DND-41 (cell line): ENCODE measurements at regions not wholly inside any gene's neighbourhood (a gene's known extent, or its start where the extent isn't known, plus 50 kb on each side); places are given as distances from the start of the nearest gene placed in this dataset.

ENCODE experiments used
- ATAC-seq: fragments of 200-7000 bp; cut with Tn5 transposase; 3 replicates; pipeline ENCODE4 v1.9.1; 2021; ENCODE audit warnings: low read depth; ENCODE audit not compliant: insufficient read depth
- DNase-seq: peaks from one replicate; pipeline ENCODE4 v3.0.0-alpha.2; 2020
- H2AFZ ChIP-seq: 2 replicates; pipeline ENCODE4 v1.6.0; 2012; ENCODE audit warnings: low read depth, low read length
- H3K27ac ChIP-seq: 2 replicates; pipeline ENCODE4 v1.5.1; 2012; ENCODE audit warnings: low read length, inconsistent platforms
- H3K27me3 ChIP-seq: fragments of 200-600 bp; sonication (generic); 2 replicates; pipeline ENCODE4 v1.6.0; 2012; ENCODE audit warnings: low read length, mild to moderate bottlenecking, inconsistent platforms; ENCODE audit not compliant: insufficient read depth, poor library complexity
- H3K36me3 ChIP-seq: 2 replicates; pipeline ENCODE4 v1.5.1; 2012; ENCODE audit warnings: low read length, inconsistent platforms; ENCODE audit not compliant: insufficient read depth
- H3K4me1 ChIP-seq: 2 replicates; pipeline ENCODE4 v1.5.1; 2012; ENCODE audit warnings: mild to moderate bottlenecking, low read length; ENCODE audit not compliant: insufficient read depth
- H3K4me2 ChIP-seq: 2 replicates; pipeline ENCODE4 v1.6.0; 2012; ENCODE audit warnings: mild to moderate bottlenecking, moderate library complexity, low read length, inconsistent platforms; ENCODE audit not compliant: insufficient read depth
- H3K4me3 ChIP-seq, 2 experiments: fragments of 200-600 bp in 1 of 2; shearing (Covaris generic) in 1 of 2; 2 replicates each; pipeline ENCODE4 v1.5.1; 2012 to 2016; ENCODE audit warnings: inconsistent platforms in 2 of 2, low read length in 2 of 2, mild to moderate bottlenecking in 2 of 2, low read depth in 1 of 2, moderate library complexity in 1 of 2
- H3K79me2 ChIP-seq: 2 replicates; pipeline ENCODE4 v1.6.0; 2012; ENCODE audit warnings: low read length, inconsistent platforms; ENCODE audit not compliant: insufficient read depth
- H3K9ac ChIP-seq: 2 replicates; pipeline ENCODE4 v1.6.0; 2012; ENCODE audit warnings: low read depth, mild to moderate bottlenecking, inconsistent platforms, low read length, moderate library complexity
- H3K9me3 ChIP-seq: 2 replicates; pipeline ENCODE4 v1.5.1; 2012; ENCODE audit warnings: low read length, moderate library complexity, mild to moderate bottlenecking, inconsistent platforms; ENCODE audit not compliant: insufficient read depth, severe bottlenecking
- H4K20me1 ChIP-seq: 2 replicates; pipeline ENCODE4 v1.6.0; 2012; ENCODE audit warnings: low read length; ENCODE audit not compliant: insufficient read depth
- EZH2 ChIP-seq: IDR thresholded peaks from 3 replicates; pipeline ENCODE4 v1.6.1; 2012; ENCODE audit warnings: borderline replicate concordance, low read depth, mild to moderate bottlenecking, moderate library complexity, low read length, inconsistent platforms; ENCODE audit not compliant: severe bottlenecking
- TF ChIP-seq, protein P1 (sequence below): IDR thresholded peaks from 2 replicates; pipeline ENCODE4 v1.5.1; 2012; ENCODE audit warnings: borderline replicate concordance, low read length, moderate library complexity, mild to moderate bottlenecking; ENCODE audit not compliant: poor library complexity, severe bottlenecking; ENCODE audit errors: extremely low read depth

DNA sequence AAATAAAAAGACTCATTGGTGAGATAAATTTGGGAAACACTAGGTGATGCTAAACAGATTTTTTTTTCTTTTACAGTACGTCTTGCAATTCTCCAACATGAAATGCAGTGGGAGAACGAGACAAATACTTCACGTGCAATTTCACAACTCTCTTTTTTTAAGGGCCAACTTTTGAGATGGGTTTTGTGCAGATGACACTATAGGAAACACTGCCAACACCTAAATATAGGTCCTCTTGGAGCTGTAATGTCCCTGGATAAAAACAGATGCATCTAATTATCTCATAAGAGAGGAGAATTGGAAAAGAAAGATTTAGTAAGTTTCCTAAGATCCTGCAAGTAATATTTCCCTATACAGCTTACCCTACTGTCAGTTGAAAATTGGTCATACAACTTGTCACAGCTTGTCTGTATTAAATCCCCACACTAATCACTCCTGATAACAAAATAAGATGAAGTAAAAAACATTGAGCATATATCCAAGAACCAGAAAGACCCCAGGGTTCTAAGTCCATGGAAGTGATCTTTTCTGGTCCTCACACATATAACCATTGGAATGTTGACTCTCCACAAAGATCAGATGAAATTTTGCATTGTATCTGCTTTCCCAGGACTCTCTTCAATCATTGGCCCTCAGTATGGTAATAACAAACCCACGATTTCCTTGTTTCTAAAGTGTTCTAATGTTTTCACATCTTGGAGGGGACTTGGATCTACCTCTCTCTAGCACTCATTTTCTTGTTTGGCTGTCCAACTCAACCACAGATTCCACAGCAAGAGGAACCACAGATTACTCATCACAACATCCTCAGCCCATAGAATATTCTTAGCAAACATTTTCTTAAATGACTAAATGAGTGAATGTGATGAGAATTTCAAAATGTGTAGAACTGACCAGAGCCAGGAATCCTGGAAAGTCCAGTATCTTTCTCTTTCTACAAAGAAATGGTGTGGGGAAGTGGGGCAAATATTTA lies 769.4 kb upstream of the USP15 start:
- Histone ChIP-seq H3K9ac (no peak overlapping the region), H3K27me3 (no peaks in the 10 kb centered on the region), H4K20me1 (no peaks in the 10 kb centered on the region), H3K4me1 (no peaks in the 10 kb centered on the region), H3K4me3 (no peak overlapping the region), H2AFZ (no peak overlapping the region), H3K9me3 (no peaks in the 10 kb centered on the region), H3K4me2 (no peak overlapping the region), H3K79me2 (no peaks in the 10 kb centered on the region), H3K36me3 (no peaks in the 10 kb centered on the region), H3K27ac (no peak overlapping the region)
- DNase-seq (no peak), ATAC-seq (no peak)
- TF ChIP-seq, protein P1, sequence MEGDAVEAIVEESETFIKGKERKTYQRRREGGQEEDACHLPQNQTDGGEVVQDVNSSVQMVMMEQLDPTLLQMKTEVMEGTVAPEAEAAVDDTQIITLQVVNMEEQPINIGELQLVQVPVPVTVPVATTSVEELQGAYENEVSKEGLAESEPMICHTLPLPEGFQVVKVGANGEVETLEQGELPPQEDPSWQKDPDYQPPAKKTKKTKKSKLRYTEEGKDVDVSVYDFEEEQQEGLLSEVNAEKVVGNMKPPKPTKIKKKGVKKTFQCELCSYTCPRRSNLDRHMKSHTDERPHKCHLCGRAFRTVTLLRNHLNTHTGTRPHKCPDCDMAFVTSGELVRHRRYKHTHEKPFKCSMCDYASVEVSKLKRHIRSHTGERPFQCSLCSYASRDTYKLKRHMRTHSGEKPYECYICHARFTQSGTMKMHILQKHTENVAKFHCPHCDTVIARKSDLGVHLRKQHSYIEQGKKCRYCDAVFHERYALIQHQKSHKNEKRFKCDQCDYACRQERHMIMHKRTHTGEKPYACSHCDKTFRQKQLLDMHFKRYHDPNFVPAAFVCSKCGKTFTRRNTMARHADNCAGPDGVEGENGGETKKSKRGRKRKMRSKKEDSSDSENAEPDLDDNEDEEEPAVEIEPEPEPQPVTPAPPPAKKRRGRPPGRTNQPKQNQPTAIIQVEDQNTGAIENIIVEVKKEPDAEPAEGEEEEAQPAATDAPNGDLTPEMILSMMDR: no peak
- no peak for TF ChIP-seq EZH2

DNA sequence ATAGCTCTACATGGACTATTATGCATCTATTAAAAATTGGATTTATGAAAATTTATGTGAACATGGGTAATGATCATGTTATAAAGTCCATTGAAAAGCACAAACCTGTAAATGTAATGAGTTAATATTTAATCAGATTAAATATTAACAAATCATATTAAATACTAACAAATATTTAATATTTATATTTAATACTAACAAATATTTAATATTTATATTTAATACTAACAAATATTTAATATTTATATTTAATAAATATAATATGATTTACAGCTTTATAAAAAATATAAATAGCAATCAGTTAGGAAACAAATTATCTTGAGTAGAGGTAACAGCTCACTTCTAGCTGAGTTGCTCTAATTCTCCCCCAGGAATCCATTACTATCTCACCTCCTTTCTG lies 758.0 kb upstream of the USP15 start:
- H3K36me3 ChIP-seq: no peaks in the 10 kb centered on the region
- H2AFZ ChIP-seq: no peak overlapping the region
- no peaks in the 10 kb centered on the region for H3K4me1 ChIP-seq
- no peak overlapping the region for H3K4me3 ChIP-seq
- no peaks in the 10 kb centered on the region for H3K9me3 ChIP-seq
- no peak for DNase-seq
- no peak overlapping the region for H3K4me2 ChIP-seq
- TF ChIP-seq, protein P1: no peak
- TF ChIP-seq EZH2: no peak
- ATAC-seq: no peak
- no peaks in the 10 kb centered on the region for H3K27me3 ChIP-seq
- H3K27ac ChIP-seq: no peak overlapping the region
- H3K79me2 ChIP-seq: no peaks in the 10 kb centered on the region
- H4K20me1 ChIP-seq: no peaks in the 10 kb centered on the region
- H3K9ac ChIP-seq: no peak overlapping the region

DNA sequence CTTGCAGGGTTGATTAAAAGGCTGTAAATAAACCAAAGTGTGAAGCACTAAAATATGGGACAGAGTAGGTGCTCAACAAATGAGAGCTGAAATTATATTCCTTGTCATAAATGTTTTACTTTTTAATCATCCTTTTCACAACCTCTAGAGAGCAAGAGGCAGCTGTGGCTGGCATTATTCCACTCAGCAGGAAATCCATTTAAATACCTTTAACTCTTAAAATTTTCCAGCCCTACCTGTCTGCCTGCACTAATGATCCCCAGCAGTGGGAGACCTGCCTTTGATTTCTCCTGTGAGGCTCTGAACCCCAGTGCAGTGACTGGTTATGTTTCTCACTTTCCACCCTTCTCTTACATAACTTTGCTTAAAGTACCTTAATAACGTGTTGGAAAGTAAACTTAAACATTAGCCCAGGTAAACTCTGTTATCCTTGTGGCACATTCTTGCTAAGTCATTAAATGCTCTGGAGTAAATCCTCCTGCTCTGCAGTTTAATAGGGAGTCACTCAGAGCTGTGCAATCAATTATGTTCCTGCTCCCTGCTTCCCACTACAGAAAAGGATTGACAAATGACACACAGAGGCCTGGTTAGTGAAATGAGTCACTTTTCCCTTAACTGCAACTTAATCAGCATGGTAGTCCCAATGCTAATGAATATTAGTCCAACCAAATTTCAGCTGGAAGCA lies 755.7 kb upstream of the USP15 start:
- H4K20me1 ChIP-seq: no peaks in the 10 kb centered on the region

More for the DNA sequence above, 755.7 kb upstream of the USP15 start:
- Histone ChIP-seq H3K79me2 (no peaks in the 10 kb centered on the region), H3K36me3 (no peaks in the 10 kb centered on the region), H3K4me1 (no peaks in the 10 kb centered on the region), H3K9ac (no peak overlapping the region), H3K4me3 (no peak overlapping the region), H2AFZ (no peak overlapping the region), H3K4me2 (no peak overlapping the region), H3K9me3 (no peaks in the 10 kb centered on the region), H3K27ac (no peak overlapping the region), H3K27me3 (no peaks in the 10 kb centered on the region)
- ATAC-seq (no peak), DNase-seq (no peak)
- TF ChIP-seq EZH2: no peak
- TF ChIP-seq, protein P1: no peak
